ENCODE measurements at regions not wholly inside any gene's neighbourhood (a gene's known extent, or its start where the extent isn't known, plus 50 kb on each side); places are given as distances from the start of the nearest gene placed in this dataset.
"Not testable (repeated sequence)": the region's sequence is repeated elsewhere in the genome, so short reads cannot be mapped to it uniquely, and the experiment has no call there.

- DNase-seq = no peak
Observed at GRCh38 chr6:26235302-26235670, 129.7 kb upstream of the BTN3A2 start.

GRCh38 chr6:26239415-26239814 is 125.6 kb upstream of the BTN3A2 start:
- DNase-seq = not testable (repeated sequence)

- DNase-seq = no peak
Observed at GRCh38 chr6:26240157-26241032, 124.6 kb upstream of the BTN3A2 start.

- no peak for DNase-seq
Observed at GRCh38 chr6:26241033-26241895, 123.7 kb upstream of the BTN3A2 start.

- no peak for DNase-seq
Observed at GRCh38 chr6:26243132-26243531, 121.9 kb upstream of the BTN3A2 start.

GRCh38 chr6:26243752-26244151 is 121.2 kb upstream of the BTN3A2 start:
- no peak for DNase-seq

- no peak for DNase-seq
Observed at GRCh38 chr6:26246058-26246457, 118.9 kb upstream of the BTN3A2 start.

- no peak for DNase-seq
Observed at GRCh38 chr6:26246553-26246952, 118.4 kb upstream of the BTN3A2 start.

GRCh38 chr6:26249707-26249956 is 115.4 kb upstream of the BTN3A2 start:
- no peak for DNase-seq

GRCh38 chr6:26249957-26250697 is 114.9 kb upstream of the BTN3A2 start:
- DNase-seq = no peak

GRCh38 chr6:26250698-26251044 is 114.3 kb upstream of the BTN3A2 start:
- DNase-seq = no peak

- no peak for DNase-seq
Observed at GRCh38 chr6:26251354-26252076, 113.5 kb upstream of the BTN3A2 start.

GRCh38 chr6:26252077-26252472 is 112.9 kb upstream of the BTN3A2 start:
- DNase-seq = no peak

- DNase-seq = no peak
Observed at GRCh38 chr6:26254724-26255123, 110.3 kb upstream of the BTN3A2 start.

- no peak for DNase-seq
Observed at GRCh38 chr6:26257272-26257671, 107.7 kb upstream of the BTN3A2 start.

GRCh38 chr6:26258212-26258977 is 106.6 kb upstream of the BTN3A2 start:
- no peak for DNase-seq

GRCh38 chr6:26260110-26260637 is 104.8 kb upstream of the BTN3A2 start:
- DNase-seq = no peak

- no peak for DNase-seq
Observed at GRCh38 chr6:26260725-26261490, 104.1 kb upstream of the BTN3A2 start.

GRCh38 chr6:26264547-26264946 is 100.5 kb upstream of the BTN3A2 start:
- DNase-seq = no peak

GRCh38 chr6:26267083-26267589 is 97.9 kb upstream of the BTN3A2 start:
- no peak for DNase-seq

Measured in NCI-H1930 (cell line).